Epithelial cell of esophagus (primary cell): ENCODE measurements at regions not wholly inside any gene's neighbourhood (a gene's known extent, or its start where the extent isn't known, plus 50 kb on each side); places are given as distances from the start of the nearest gene placed in this dataset.

ENCODE experiments used
- DNase-seq: peaks from one replicate; pipeline ENCODE4 v3.0.0; 2010; ENCODE audit warnings: low read depth
- H3K4me3 ChIP-seq: 2 replicates; pipeline ENCODE4 v1.5.1; 2011; ENCODE audit warnings: mild to moderate bottlenecking, low read length, control low read depth
- CTCF ChIP-seq: IDR thresholded peaks from 2 replicates; pipeline ENCODE4 v1.5.1; 2011; ENCODE audit warnings: low read depth, mild to moderate bottlenecking, low read length, control low read depth, inconsistent platforms; ENCODE audit not compliant: insufficient read depth; ENCODE audit errors: missing control alignments

GRCh38 chr12:107590814-107591375 is 94.7 kb upstream of the PWP1 start:
- no peak for TF ChIP-seq CTCF
- DNase-seq = no peak
- H3K4me3 ChIP-seq = no peak overlapping the region

- DNase-seq = no peak
- H3K4me3 ChIP-seq = no peak overlapping the region
- TF ChIP-seq CTCF = no peak
Observed at GRCh38 chr12:107593713-107594381, 91.8 kb upstream of the PWP1 start.

GRCh38 chr12:107594995-107595394 is 90.6 kb upstream of the PWP1 start:
- no peak overlapping the region for H3K4me3 ChIP-seq
- DNase-seq = peak; percentile 61
- no peak for TF ChIP-seq CTCF

- no peak for TF ChIP-seq CTCF
- no peak for DNase-seq
- no peak overlapping the region for H3K4me3 ChIP-seq
Observed at GRCh38 chr12:107597695-107598410, 87.7 kb upstream of the PWP1 start.

GRCh38 chr12:107598906-107599305 is 86.7 kb upstream of the PWP1 start:
- H3K4me3 ChIP-seq = no peak overlapping the region
- no peak for TF ChIP-seq CTCF
- no peak for DNase-seq

- TF ChIP-seq CTCF = no peak
- H3K4me3 ChIP-seq = no peak overlapping the region
- DNase-seq = no peak
Observed at GRCh38 chr12:107600581-107601144, 84.9 kb upstream of the PWP1 start.
